ENCODE measurements at regions not wholly inside any gene's neighbourhood (a gene's known extent, or its start where the extent isn't known, plus 50 kb on each side); places are given as distances from the start of the nearest gene placed in this dataset.

DNA sequence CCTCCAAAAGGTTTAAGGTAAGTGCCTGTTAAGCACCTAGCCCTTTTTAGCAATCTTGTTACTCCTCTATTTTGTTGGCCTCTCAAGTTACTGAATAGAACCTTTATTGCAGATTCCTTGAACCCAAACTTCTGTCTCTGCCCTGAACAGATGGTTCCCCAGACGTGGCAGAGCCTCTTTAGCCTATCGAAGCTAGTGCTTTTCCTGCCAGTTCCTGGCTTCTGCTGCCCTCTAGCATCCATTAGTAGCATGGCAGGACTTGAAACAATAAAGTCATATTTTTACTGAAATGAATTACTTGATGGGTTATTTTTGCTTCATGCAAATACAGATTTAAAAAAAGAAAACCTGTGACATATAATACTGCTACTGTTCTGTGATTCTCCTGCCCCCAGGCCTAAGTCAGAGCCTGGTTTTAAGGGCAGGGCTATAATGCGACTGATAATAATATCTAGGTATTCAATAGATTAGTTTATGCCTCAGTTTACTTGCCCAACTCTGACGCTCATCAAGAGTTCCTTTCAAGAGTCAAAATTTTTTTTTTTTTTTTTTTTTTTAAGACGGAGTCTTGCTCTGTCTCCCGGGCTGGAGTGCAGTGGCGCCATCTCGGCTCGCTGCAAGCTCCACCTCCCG lies 84.3 kb upstream of the PHF14 start:
- H3K27ac ChIP-seq = no peak overlapping the region
- TF ChIP-seq, protein P1, sequence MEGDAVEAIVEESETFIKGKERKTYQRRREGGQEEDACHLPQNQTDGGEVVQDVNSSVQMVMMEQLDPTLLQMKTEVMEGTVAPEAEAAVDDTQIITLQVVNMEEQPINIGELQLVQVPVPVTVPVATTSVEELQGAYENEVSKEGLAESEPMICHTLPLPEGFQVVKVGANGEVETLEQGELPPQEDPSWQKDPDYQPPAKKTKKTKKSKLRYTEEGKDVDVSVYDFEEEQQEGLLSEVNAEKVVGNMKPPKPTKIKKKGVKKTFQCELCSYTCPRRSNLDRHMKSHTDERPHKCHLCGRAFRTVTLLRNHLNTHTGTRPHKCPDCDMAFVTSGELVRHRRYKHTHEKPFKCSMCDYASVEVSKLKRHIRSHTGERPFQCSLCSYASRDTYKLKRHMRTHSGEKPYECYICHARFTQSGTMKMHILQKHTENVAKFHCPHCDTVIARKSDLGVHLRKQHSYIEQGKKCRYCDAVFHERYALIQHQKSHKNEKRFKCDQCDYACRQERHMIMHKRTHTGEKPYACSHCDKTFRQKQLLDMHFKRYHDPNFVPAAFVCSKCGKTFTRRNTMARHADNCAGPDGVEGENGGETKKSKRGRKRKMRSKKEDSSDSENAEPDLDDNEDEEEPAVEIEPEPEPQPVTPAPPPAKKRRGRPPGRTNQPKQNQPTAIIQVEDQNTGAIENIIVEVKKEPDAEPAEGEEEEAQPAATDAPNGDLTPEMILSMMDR (IDR thresholded peaks at IDR 0.05) = peak; percentile 65
- intact Hi-C loops (cut with DNase I) = no loop called here
- H3K9me3 ChIP-seq = no peaks in the 10 kb centered on the region
- no peak overlapping the region for H3K4me3 ChIP-seq
- H3K36me3 ChIP-seq = no peaks in the 10 kb centered on the region
- no peaks in the 10 kb centered on the region for H3K27me3 ChIP-seq (ENCODE audit: low read depth)
- no peaks in the 10 kb centered on the region for H3K4me1 ChIP-seq
- DNase-seq (no peak), ATAC-seq (peak; percentile 72)

DNA sequence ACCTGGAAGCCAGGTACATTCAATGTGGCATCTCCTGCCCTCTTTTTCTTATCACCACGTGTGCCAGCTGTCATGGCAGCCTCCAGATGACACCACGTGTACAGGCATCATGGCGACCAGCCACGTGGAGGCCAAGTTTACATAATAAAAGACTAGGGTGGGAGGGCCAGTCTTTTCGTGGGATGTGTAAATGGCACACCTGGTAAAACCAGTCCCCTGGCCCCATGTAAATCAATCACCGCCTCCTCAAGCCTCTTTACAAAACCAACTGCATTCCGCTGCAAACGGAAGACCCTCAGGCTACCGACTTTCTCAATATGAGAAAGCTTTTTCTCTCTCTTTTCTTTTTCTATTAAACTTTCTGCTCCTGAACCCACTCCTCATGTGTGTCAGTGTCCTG lies 65.1 kb upstream of the PHF14 start:
- no peak for DNase-seq
- Histone ChIP-seq H3K4me3 (no peak overlapping the region), H3K4me1 (no peaks in the 10 kb centered on the region), H3K36me3 (no peaks in the 10 kb centered on the region), H3K27me3 (ENCODE audit: low read depth) (no peaks in the 10 kb centered on the region), H3K27ac (no peak overlapping the region), H3K9me3 (no peaks in the 10 kb centered on the region)
- intact Hi-C loops (cut with DNase I) = no loop called here
- ATAC-seq = no peak
- TF ChIP-seq, protein P1 (IDR thresholded peaks at IDR 0.05) = no peak

DNA sequence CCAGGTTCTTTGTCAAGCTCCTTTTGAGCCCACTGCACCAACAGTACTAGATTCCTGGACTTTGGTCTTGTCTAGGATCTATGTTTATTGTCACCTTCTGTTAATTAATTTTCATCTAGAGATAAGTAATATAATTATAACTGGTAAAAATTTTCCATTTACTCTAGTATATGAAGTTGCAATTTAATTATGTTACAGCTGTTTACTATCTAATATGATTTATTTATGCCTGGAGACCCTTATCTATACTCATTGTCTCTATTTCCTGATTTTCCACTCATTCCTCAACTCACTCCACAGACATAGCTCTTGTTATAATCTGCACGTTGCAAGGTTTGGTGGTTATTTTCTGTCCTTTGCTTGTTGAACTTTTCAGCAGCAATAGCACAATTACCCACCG lies 63.2 kb upstream of the PHF14 start:
- Histone ChIP-seq H3K4me3 (no peak overlapping the region), H3K27me3 (ENCODE audit: low read depth) (no peaks in the 10 kb centered on the region), H3K4me1 (no peaks in the 10 kb centered on the region), H3K27ac (no peak overlapping the region), H3K9me3 (no peaks in the 10 kb centered on the region), H3K36me3 (no peaks in the 10 kb centered on the region)
- no peak for ATAC-seq
- intact Hi-C loops (cut with DNase I) = no loop called here
- DNase-seq = no peak
- TF ChIP-seq, protein P1 (IDR thresholded peaks at IDR 0.05) = no peak

DNA sequence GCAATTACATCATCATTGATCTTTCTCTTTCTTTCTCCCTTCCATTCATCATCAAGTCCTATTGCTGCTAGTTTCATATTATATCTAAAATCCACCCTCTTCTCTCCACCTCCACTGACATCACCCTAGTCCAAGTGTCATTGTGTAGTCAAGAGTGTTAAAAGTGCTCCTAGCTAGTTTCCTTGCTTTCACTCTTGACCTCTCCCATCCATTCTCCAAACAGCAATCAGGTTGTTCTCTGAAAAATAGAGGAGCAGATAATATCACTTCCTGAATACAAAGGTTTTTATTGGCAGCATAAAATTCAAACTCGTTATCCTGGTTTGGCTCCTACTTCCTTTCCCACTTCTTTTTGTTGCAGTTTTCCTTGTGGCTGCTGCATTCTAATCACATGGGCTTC lies 61.6 kb upstream of the PHF14 start:
- ATAC-seq (no peak), DNase-seq (no peak)
- Histone ChIP-seq H3K27ac (no peak overlapping the region), H3K4me3 (no peak overlapping the region), H3K36me3 (no peaks in the 10 kb centered on the region), H3K27me3 (ENCODE audit: low read depth) (no peaks in the 10 kb centered on the region), H3K9me3 (no peaks in the 10 kb centered on the region), H3K4me1 (no peaks in the 10 kb centered on the region)
- TF ChIP-seq, protein P1 (IDR thresholded peaks at IDR 0.05) = no peak
- intact Hi-C loops (cut with DNase I) = no loop called here

DNA sequence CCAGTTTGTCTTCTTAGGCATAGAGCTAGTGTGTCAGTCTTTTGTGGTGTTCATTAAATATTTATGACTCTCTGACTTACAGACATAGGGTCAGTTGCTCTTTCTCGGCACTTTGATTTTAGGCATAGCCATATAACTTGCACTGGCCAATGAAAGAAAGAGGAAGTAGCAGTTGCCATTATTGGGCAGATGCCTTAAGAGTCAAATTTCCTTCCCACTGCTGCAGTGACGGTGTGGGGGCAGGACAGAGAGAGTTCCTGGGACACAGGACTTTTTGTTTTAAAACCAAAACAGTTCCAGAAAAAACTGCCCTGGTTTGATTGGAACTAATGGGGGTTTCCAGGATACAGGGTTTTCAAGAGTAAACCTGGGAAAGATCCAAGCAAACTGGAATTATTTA lies 60.2 kb upstream of the PHF14 start:
- Histone ChIP-seq H3K27me3 (ENCODE audit: low read depth) (no peaks in the 10 kb centered on the region), H3K36me3 (no peaks in the 10 kb centered on the region), H3K4me3 (no peak overlapping the region), H3K4me1 (no peaks in the 10 kb centered on the region), H3K27ac (no peak overlapping the region), H3K9me3 (no peaks in the 10 kb centered on the region)
- TF ChIP-seq, protein P1 (IDR thresholded peaks at IDR 0.05) = no peak
- intact Hi-C loops (cut with DNase I) = no loop called here
- no peak for DNase-seq
- ATAC-seq = no peak

Measured in lower lobe of right lung (tissue), 2 donors.